ENCODE measurements at regions not wholly inside any gene's neighbourhood (a gene's known extent, or its start where the extent isn't known, plus 50 kb on each side); places are given as distances from the start of the nearest gene placed in this dataset.
A peak's percentile ranks its signal among the peaks of the same experiment; 100 is the strongest.

- TF ChIP-seq CTCF (IDR thresholded peaks at IDR 0.05; ENCODE audit: unreplicated experiment): no peak
Observed at GRCh38 chr13:72645521-72645920, 81.9 kb downstream of the MZT1 start.

GRCh38 chr13:72643311-72643989 lies 84.0 kb downstream of the MZT1 start:
- CTCF ChIA-PET: interaction anchor here (0.6 to 1.6 kb wide), 23 partner anchors 9 to 1670 kb away, joined by 3 to 7 read pairs (median 4); no protein-coding TSS in a partner anchor
- Mint-ChIP-seq H3K27me3 (ENCODE audit: insufficient read depth, unreplicated experiment) (peaks cover 56% of the 10 kb centered on the region), H3K4me1 (ENCODE audit: insufficient read depth, unreplicated experiment) (peaks cover 3% of the 10 kb centered on the region), H3K9me3 (ENCODE audit: unreplicated experiment) (no peaks in the 10 kb centered on the region), H3K4me3 (ENCODE audit: unreplicated experiment) (no peak overlapping the region), H3K36me3 (ENCODE audit: insufficient read depth, unreplicated experiment) (no peaks in the 10 kb centered on the region), H3K27ac (ENCODE audit: low read depth, unreplicated experiment) (no peak overlapping the region)
- intact Hi-C loops (cut with micrococcal nuclease): loop anchor here (1.0 to 10.0 kb wide), 2 partner anchors 53 to 1061 kb away; no protein-coding TSS in a partner anchor
- POLR2A ChIA-PET: no interaction called here
- DNase-seq (ENCODE audit: unreplicated experiment): peak; percentile 59
- no TSS peak for BruUV-seq (replicated peaks)
- TF ChIP-seq CTCF (IDR thresholded peaks at IDR 0.05; ENCODE audit: unreplicated experiment): peak; percentile 67

More at GRCh38 chr13:72645521-72645920, 81.9 kb downstream of the MZT1 start:
- H3K27me3 Mint-ChIP-seq (ENCODE audit: insufficient read depth, unreplicated experiment): peaks cover 77% of the 10 kb centered on the region
- intact Hi-C loops (cut with micrococcal nuclease): loop anchor here (10.0 kb wide), 1 partner anchor 1059 kb away; no protein-coding TSS in a partner anchor
- ChIA-PET CTCF (interaction anchor here (0.6 to 0.7 kb wide), 3 partner anchors 52 to 780 kb away, joined by 3 read pairs; no protein-coding TSS in a partner anchor), POLR2A (no interaction called here)
- H3K27ac Mint-ChIP-seq (ENCODE audit: low read depth, unreplicated experiment): no peak overlapping the region
- H3K9me3 Mint-ChIP-seq (ENCODE audit: unreplicated experiment): no peaks in the 10 kb centered on the region
- no TSS peak for BruUV-seq (replicated peaks)
- H3K4me1 Mint-ChIP-seq (ENCODE audit: insufficient read depth, unreplicated experiment): no peaks in the 10 kb centered on the region
- no peaks in the 10 kb centered on the region for H3K36me3 Mint-ChIP-seq (ENCODE audit: insufficient read depth, unreplicated experiment)
- DNase-seq (ENCODE audit: unreplicated experiment): no peak
- H3K4me3 Mint-ChIP-seq (ENCODE audit: unreplicated experiment): no peak overlapping the region

- H3K36me3 Mint-ChIP-seq (ENCODE audit: insufficient read depth, unreplicated experiment): no peaks in the 10 kb centered on the region
- no peaks in the 10 kb centered on the region for H3K9me3 Mint-ChIP-seq (ENCODE audit: unreplicated experiment)
- BruUV-seq (replicated peaks): no TSS peak
- H3K27me3 Mint-ChIP-seq (ENCODE audit: insufficient read depth, unreplicated experiment): peaks cover 15% of the 10 kb centered on the region
- no peak overlapping the region for H3K27ac Mint-ChIP-seq (ENCODE audit: low read depth, unreplicated experiment)
- no peak overlapping the region for H3K4me3 Mint-ChIP-seq (ENCODE audit: unreplicated experiment)
- intact Hi-C loops (cut with micrococcal nuclease): no loop called here
- DNase-seq (ENCODE audit: unreplicated experiment): no peak
- ChIA-PET CTCF (no interaction called here), POLR2A (no interaction called here)
- TF ChIP-seq CTCF (IDR thresholded peaks at IDR 0.05; ENCODE audit: unreplicated experiment): no peak
- H3K4me1 Mint-ChIP-seq (ENCODE audit: insufficient read depth, unreplicated experiment): peaks cover 5% of the 10 kb centered on the region
Observed at GRCh38 chr13:72639377-72639776, 88.1 kb downstream of the MZT1 start.

- Mint-ChIP-seq H3K27ac (ENCODE audit: low read depth, unreplicated experiment) (no peak overlapping the region), H3K4me3 (ENCODE audit: unreplicated experiment) (no peak overlapping the region), H3K36me3 (ENCODE audit: insufficient read depth, unreplicated experiment) (no peaks in the 10 kb centered on the region), H3K27me3 (ENCODE audit: insufficient read depth, unreplicated experiment) (peaks cover 10% of the 10 kb centered on the region), H3K9me3 (ENCODE audit: unreplicated experiment) (no peaks in the 10 kb centered on the region), H3K4me1 (ENCODE audit: insufficient read depth, unreplicated experiment) (peaks cover 5% of the 10 kb centered on the region)
- CTCF ChIA-PET: interaction anchor here (0.6 to 1.0 kb wide), 4 partner anchors 20 to 1209 kb away, joined by 3 read pairs; no protein-coding TSS in a partner anchor
- BruUV-seq (replicated peaks): no TSS peak
- intact Hi-C loops (cut with micrococcal nuclease): no loop called here
- no peak for TF ChIP-seq CTCF (IDR thresholded peaks at IDR 0.05; ENCODE audit: unreplicated experiment)
- POLR2A ChIA-PET: interaction anchor here (0.7 kb wide), 1 partner anchor 74 kb away, joined by 3 read pairs; no protein-coding TSS in a partner anchor
- peak; percentile 28 for DNase-seq (ENCODE audit: unreplicated experiment)
Observed at GRCh38 chr13:72638059-72638815, 89.2 kb downstream of the MZT1 start.

All from MCF 10A (cell line).